Body of pancreas (tissue), 4 donors: ENCODE measurements at regions not wholly inside any gene's neighbourhood (a gene's known extent, or its start where the extent isn't known, plus 50 kb on each side); places are given as distances from the start of the nearest gene placed in this dataset.
"Not testable (repeated sequence)": the region's sequence is repeated elsewhere in the genome, so short reads cannot be mapped to it uniquely, and the experiment has no call there.

ENCODE experiments used
- ATAC-seq: fragments of 150-250 bp; one replicate; pipeline ENCODE4 v1.9.1; 2016
- DNase-seq, 4 donors: peaks; one replicate each; pipeline ENCODE4 v3.0.0-alpha.2; 2019
- H3K27ac ChIP-seq, 4 donors: fragments of 200-600 bp; sonication (generic); 1 replicate in 3 of 4; 2 replicates in 1 of 4; pipeline versions ENCODE4 v1.5.1 to v1.6.1; 2016 to 2019; ENCODE audit warnings: mild to moderate bottlenecking in 1 of 4, mixed read lengths in 1 of 4, moderate library complexity in 1 of 4
- H3K27me3 ChIP-seq, 2 donors: fragments of 200-600 bp; sonication (generic); one replicate each; pipeline ENCODE4 v1.6.0; 2016; ENCODE audit warnings: mild to moderate bottlenecking in 1 of 2
- H3K36me3 ChIP-seq, 2 donors: fragments of 200-600 bp; sonication (generic); replicated peaks in 1 of 2; 2 replicates each; pipeline ENCODE4 v1.5.1; 2016; ENCODE audit warnings: low read depth in 2 of 2; ENCODE audit not compliant: insufficient read depth in 1 of 2
- H3K4me1 ChIP-seq: fragments of 200-600 bp; sonication (generic); one replicate; pipeline ENCODE4 v1.6.0; 2016
- H3K4me3 ChIP-seq, 2 donors: fragments of 200-600 bp; sonication (generic); 1 replicate in 1 of 2; 2 replicates in 1 of 2; pipeline ENCODE4 v1.5.1; 2016 to 2019
- H3K9me3 ChIP-seq, 3 donors: fragments of 200-600 bp; sonication (generic); 1 replicate in 2 of 3; 2 replicates in 1 of 3; pipeline ENCODE4 v1.5.1; 2016
- CTCF ChIP-seq, 7 experiments: fragments of 450-650 bp in 4 of 7; fragments of 200-600 bp in 3 of 7; sonication (generic) in 3 of 7; IDR thresholded peaks; one replicate each; pipeline ENCODE4 v1.5.1; 2016 to 2019; ENCODE audit warnings: antibody characterized with exemption in 7 of 7
- POLR2A ChIP-seq, 3 donors: fragments of 450-650 bp; IDR thresholded peaks; one replicate each; pipeline ENCODE4 v1.6.1; 2016; ENCODE audit warnings: antibody characterized with exemption in 3 of 3, mild to moderate bottlenecking in 2 of 3
- WGBS, 2 donors: methylation state at CpG; one replicate each; pipeline ENCODE4 v1.1.5; 2017; 5-methylcytosine and 5-hydroxymethylcytosine counted together
- intact Hi-C: fragments of 100-400 bp; cut with DNase I; formaldehyde crosslinking; loops from one replicate; pipeline ENCODE4 v1.15.1; 2023

DNA sequence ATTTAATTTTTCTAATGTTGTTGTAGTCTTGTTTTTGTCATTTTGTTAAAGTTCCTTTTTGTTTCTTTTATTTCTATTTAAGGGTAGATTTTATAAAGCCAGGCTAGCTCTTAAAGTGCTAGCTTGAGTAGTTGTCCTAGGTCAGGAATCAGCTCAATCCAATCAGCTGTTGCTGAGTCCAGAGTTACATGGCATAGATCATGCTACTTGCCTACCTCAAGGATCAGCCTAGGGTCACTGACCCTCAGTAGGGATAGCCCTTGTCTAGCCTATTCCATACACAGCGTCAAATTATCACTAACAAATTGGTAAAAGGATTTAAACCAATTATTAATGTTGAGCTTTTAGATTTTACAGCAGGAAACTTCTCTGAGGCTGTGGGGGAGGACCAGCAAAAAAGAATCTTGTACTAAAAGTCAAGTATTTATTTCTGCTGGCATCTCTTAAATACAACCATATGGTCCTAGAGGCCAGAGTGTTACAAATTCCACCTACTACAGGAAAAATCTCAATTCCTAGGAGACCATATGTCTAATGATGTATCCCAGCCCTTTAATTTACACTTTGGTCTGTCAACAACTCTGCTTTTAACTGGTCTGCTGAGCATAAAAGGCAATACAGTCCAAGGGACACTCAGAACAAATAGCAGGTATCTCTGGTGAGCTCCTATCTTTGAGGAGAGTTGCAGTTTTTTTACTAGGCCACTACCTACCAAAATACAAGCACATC, 138.3 kb upstream of the PTPRG start:
- no peaks in the 10 kb centered on the region for H3K36me3 ChIP-seq
- DNase-seq, result no peak
- TF ChIP-seq POLR2A (IDR thresholded peaks at IDR 0.05), result no peak
- no peak for TF ChIP-seq CTCF (IDR thresholded peaks at IDR 0.05)
- H3K27ac ChIP-seq, result no peak overlapping the region
- H3K4me1 ChIP-seq, result no peaks in the 10 kb centered on the region
- no peaks in the 10 kb centered on the region for H3K27me3 ChIP-seq
- intact Hi-C loops, result no loop called here
- 45 to 88% methylated on average over 1 of the region's 1 CpG for WGBS, 2 donors
- no peaks in the 10 kb centered on the region for H3K9me3 ChIP-seq
- ATAC-seq, result no peak
- H3K4me3 ChIP-seq, result no peak overlapping the region

DNA sequence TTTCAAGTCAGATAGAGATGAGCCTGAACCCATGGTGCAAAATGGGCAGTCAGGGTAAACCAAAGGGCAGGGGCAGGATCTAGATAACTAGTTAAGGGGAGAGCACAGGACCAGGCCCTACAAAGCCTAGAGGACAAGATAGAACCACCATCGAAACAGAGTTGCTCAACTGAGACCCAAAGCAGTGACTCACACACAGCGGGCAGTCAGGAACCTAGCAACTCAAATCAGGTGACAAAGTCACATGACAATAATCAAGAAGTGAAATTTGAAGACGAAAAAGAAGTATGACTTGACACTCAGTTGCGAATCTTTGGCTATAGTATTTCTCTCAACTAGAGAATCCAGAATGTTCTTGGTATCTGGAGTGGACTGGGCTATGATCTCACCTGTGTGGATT, 136.0 kb upstream of the PTPRG start:
- H3K27me3 ChIP-seq, result no peaks in the 10 kb centered on the region
- ATAC-seq, result no peak
- no peaks in the 10 kb centered on the region for H3K9me3 ChIP-seq
- no peak overlapping the region for H3K27ac ChIP-seq
- 87 to 88% methylated on average over 4 of the region's 4 CpGs for WGBS, 2 donors
- TF ChIP-seq POLR2A (IDR thresholded peaks at IDR 0.05), result no peak
- no peak overlapping the region for H3K4me3 ChIP-seq
- no peaks in the 10 kb centered on the region for H3K4me1 ChIP-seq
- intact Hi-C loops, result no loop called here
- DNase-seq, result no peak
- H3K36me3 ChIP-seq, result no peaks in the 10 kb centered on the region

GRCh38 chr3:61429106-61429505, 132.3 kb upstream of the PTPRG start:
- intact Hi-C loops, result no loop called here
- WGBS, 2 donors, result 66 to 85% methylated on average over 12 of the region's 12 CpGs

DNA sequence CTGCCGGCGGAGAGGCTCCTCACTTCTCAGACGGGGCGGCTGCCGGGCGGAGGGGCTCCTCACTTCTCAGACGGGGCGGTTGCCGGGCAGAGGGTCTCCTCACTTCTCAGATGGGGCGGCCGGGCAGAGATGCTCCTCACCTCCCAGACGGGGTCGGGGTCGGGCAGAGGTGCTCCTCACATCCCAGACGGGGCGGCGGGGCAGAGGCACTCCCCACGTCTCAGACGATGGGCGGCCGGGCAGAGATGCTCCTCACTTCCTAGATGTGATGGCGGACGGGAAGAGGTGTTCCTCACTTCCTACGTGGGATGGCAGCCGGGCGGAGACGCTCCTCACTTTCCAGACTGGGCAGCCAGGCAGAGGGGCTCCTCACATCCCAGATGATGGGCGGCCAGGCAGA, 126.5 kb upstream of the PTPRG start:
- H3K27me3 ChIP-seq, ATAC-seq, DNase-seq, H3K9me3 ChIP-seq, H3K36me3 ChIP-seq, H3K27ac ChIP-seq, intact Hi-C loops, H3K4me3 ChIP-seq: not testable (repeated sequence)
- peaks cover 14% of the 10 kb centered on the region for H3K4me1 ChIP-seq
- WGBS, 2 donors, result 91% methylated on average over 17 of the region's 28 CpGs; no CpG with 5 or more reads in 1 of the 2 donors

More at GRCh38 chr3:61429106-61429505, 132.3 kb upstream of the PTPRG start:
- H3K9me3 ChIP-seq, result no peaks in the 10 kb centered on the region
- no peaks in the 10 kb centered on the region for H3K36me3 ChIP-seq
- no peaks in the 10 kb centered on the region for H3K27me3 ChIP-seq
- H3K4me3 ChIP-seq, result no peak overlapping the region
- ATAC-seq, result no peak
- no peak for DNase-seq
- TF ChIP-seq CTCF (IDR thresholded peaks at IDR 0.05) (no peak), POLR2A (IDR thresholded peaks at IDR 0.05) (no peak)
- no peak overlapping the region for H3K27ac ChIP-seq
- H3K4me1 ChIP-seq, result no peaks in the 10 kb centered on the region

- H3K36me3 ChIP-seq, H3K27ac ChIP-seq, H3K4me3 ChIP-seq, intact Hi-C loops, H3K9me3 ChIP-seq, ATAC-seq, H3K27me3 ChIP-seq, DNase-seq: not testable (repeated sequence)
- H3K4me1 ChIP-seq, result peaks cover 14% of the 10 kb centered on the region
- WGBS, 2 donors, result 95% methylated on average over 19 of the region's 20 CpGs
These were observed 126.0 kb upstream of the PTPRG start for GRCh38 chr3:61435361-61435760.

DNA sequence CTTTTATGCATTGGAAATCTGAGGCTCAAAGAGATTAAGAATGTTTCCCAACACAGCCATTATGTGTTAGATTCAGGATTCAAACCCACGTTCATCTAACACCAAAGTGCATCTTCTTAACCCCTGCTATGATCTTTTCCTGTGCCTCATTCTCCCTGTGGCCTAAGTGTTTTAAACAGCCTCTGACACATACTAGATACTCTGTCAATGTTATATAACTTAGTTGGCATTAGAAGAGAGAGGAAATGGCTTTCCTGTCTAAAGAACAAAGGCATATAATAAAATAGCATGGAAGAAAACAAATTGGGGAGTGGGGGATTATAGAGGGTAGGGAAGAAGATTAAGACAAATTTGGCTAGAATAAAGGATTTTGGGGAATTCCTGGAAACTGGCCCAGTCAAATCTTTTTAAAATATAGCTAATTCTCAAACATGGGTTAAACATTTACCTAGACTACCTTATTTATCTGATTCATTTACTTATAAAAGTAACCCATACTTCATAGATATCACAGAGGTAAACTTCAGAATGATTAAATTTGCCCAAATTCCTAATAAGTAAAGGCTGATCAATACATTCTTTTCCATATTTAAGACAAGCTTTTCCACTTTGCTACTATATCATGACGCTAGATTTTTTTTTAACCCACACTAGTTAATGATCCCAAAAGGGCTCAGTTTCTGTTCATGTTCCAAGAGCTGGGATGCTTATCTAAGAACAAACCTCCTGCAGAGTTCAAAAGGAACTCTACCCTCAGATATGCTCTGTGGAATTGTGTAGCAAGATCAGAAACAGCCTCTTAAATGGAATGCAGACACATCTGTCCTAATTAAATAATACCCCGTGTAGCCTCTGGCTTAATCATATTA, 122.9 kb upstream of the PTPRG start:
- no peaks in the 10 kb centered on the region for H3K27me3 ChIP-seq
- TF ChIP-seq POLR2A (IDR thresholded peaks at IDR 0.05), result no peak
- no peak for TF ChIP-seq CTCF (IDR thresholded peaks at IDR 0.05)
- intact Hi-C loops, result no loop called here
- peak overlapping the region in 3 of 4 donors; percentile 20 to 43 (median 27) for H3K27ac ChIP-seq
- no peak overlapping the region for H3K4me3 ChIP-seq
- H3K4me1 ChIP-seq, result peaks cover 14% of the 10 kb centered on the region
- H3K9me3 ChIP-seq, result no peaks in the 10 kb centered on the region
- no peaks in the 10 kb centered on the region for H3K36me3 ChIP-seq
- DNase-seq (no peak), ATAC-seq (peak; percentile 91)
- 14 to 28% methylated on average over 3 of the region's 3 CpGs for WGBS, 2 donors
